ENCODE measurements at regions not wholly inside any gene's neighbourhood (a gene's known extent, or its start where the extent isn't known, plus 50 kb on each side); places are given as distances from the start of the nearest gene placed in this dataset.
"Not testable (repeated sequence)": the region's sequence is repeated elsewhere in the genome, so short reads cannot be mapped to it uniquely, and the experiment has no call there.

DNA sequence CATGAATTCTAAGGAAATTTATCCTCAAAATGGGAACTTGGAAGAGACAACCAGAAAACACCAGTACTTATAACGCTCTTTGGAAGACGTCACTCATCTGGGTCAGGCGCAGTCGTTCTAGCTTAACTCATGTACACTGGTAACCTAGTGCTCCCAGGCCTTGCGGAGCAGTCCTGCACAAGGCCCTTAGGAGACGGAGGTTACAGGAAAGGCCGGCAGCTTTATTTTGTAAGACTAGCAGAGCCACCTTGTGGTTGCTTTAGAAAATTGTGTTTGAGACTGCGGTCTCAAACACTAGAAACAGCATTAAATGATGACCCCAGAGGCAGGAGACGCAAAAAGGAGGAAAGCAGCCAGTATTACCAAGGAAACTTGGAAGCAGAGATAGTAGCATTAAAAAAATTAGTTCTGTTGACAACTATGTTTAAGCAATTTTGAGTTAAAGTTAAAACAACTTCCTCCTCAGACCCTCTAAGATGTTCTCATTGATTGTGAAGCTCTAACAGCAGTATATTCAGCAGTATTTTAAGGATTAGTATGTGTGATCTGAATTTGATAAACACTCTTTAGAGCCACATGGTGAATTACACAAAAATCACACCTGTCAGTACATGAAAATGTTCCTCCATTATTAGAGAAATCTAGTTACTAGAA, 141.9 kb upstream of the C2CD4B start:
- intact Hi-C loops (cut with DNase I) = loop anchor here (10.0 kb wide), 1 partner anchor 432 kb away; no protein-coding TSS in a partner anchor

GRCh38 chr15:62307551-62307950, 142.5 kb upstream of the C2CD4B start:
- no peak for DNase-seq (ENCODE audit: low spot score)
- intact Hi-C loops (cut with DNase I) = loop anchor here (10.0 kb wide), 1 partner anchor 433 kb away; no protein-coding TSS in a partner anchor

More for the DNA sequence above, 141.9 kb upstream of the C2CD4B start:
- DNase-seq (ENCODE audit: low spot score) = no peak

- intact Hi-C loops (cut with DNase I) = no loop called here
- DNase-seq (ENCODE audit: low spot score) = no peak
These were observed 151.5 kb upstream of the C2CD4B start for GRCh38 chr15:62316413-62317060.

- no peak for DNase-seq (ENCODE audit: low spot score)
- intact Hi-C loops (cut with DNase I) = no loop called here
These were observed 155.2 kb upstream of the C2CD4B start for GRCh38 chr15:62320259-62320658.

GRCh38 chr15:62323353-62323890, 158.3 kb upstream of the C2CD4B start:
- no peak for DNase-seq (ENCODE audit: low spot score)
- intact Hi-C loops (cut with DNase I) = no loop called here

- intact Hi-C loops (cut with DNase I) = no loop called here
- no peak for DNase-seq (ENCODE audit: low spot score)
These were observed 159.3 kb upstream of the C2CD4B start for GRCh38 chr15:62324382-62324781.

DNA sequence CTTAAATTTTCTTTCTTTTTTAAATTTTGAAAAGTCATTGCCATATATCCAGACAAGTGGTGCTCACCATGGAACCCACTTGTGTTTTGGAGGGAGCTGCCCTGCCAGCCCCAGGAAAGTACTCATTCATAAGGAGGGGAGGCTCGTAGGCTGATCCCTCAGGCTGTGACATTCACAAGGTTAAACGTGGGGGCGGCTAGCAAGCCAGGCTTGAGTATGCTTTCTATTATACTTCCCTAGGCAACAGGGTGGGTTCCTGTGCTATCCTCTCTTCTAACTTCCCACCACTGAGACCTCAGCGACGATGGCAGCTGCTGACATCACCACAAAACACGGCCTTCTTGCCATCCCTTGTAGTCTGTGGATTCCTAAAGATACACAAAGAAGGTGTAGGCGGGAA, 160.5 kb upstream of the C2CD4B start:
- intact Hi-C loops (cut with DNase I) = no loop called here
- no peak for DNase-seq (ENCODE audit: low spot score)

DNA sequence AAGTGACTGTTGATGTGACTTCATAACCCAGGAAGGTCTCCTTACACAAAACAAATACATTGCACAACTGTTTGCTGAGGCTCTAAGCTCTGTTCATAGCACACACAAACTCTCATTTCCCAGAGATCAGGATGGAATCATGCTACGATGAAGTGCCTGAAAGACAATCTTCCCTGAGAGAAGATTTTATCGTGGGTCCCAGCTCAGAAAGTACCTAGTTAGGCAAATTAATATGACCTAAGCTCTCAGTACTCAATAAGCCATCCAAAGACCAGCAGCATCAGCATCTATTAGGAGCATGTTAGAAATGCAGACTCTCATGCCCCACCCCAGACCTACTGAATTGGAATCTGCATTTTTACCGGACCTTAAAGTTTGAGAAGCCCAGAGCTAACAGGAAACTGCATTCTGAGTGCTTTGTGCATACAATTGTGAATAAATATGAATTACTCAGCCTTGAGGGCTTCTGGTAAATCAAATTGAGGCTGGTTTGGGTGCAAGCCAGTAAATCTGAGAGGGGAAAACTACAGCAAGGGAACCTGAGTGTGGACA, 161.5 kb upstream of the C2CD4B start:
- DNase-seq (ENCODE audit: low spot score) = no peak
- intact Hi-C loops (cut with DNase I) = no loop called here

- no peak for DNase-seq (ENCODE audit: low spot score)
- intact Hi-C loops (cut with DNase I) = no loop called here
These were observed 162.3 kb upstream of the C2CD4B start for GRCh38 chr15:62327406-62327805.

- intact Hi-C loops (cut with DNase I); DNase-seq (ENCODE audit: low spot score): not testable (repeated sequence)
These were observed 167.4 kb upstream of the C2CD4B start for GRCh38 chr15:62332472-62332871.

DNA sequence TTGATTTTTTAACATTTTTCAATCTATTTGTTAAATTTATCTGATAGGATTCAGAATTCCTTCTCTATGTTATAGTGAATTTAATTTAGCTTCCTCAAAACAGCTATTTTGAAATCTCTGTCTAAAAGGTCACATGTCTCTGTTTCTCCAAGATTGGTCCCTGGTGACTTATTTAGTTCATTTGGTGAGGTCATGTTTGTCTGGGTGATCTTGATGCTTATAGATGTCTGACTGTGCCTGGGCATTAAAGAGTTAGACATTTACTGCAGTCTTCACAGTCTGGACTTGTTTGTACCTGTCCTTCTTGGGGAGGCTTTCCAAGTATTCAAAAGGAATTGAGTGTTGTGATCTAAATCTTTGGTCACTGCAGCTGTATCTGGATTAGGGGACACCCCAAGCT, 169.5 kb upstream of the C2CD4B start:
- intact Hi-C loops (cut with DNase I) = no loop called here
- DNase-seq (ENCODE audit: low spot score) = no peak

GRCh38 chr15:62337934-62338333, 172.8 kb upstream of the C2CD4B start:
- intact Hi-C loops (cut with DNase I) = no loop called here
- no peak for DNase-seq (ENCODE audit: low spot score)

GRCh38 chr15:62338497-62338896, 173.4 kb upstream of the C2CD4B start:
- DNase-seq (ENCODE audit: low spot score) = no peak
- intact Hi-C loops (cut with DNase I) = no loop called here

- no peak for DNase-seq (ENCODE audit: low spot score)
- intact Hi-C loops (cut with DNase I) = no loop called here
These were observed 177.9 kb upstream of the C2CD4B start for GRCh38 chr15:62342959-62343358.

GRCh38 chr15:62343397-62343796, 178.3 kb upstream of the C2CD4B start:
- intact Hi-C loops (cut with DNase I) = no loop called here

DNA sequence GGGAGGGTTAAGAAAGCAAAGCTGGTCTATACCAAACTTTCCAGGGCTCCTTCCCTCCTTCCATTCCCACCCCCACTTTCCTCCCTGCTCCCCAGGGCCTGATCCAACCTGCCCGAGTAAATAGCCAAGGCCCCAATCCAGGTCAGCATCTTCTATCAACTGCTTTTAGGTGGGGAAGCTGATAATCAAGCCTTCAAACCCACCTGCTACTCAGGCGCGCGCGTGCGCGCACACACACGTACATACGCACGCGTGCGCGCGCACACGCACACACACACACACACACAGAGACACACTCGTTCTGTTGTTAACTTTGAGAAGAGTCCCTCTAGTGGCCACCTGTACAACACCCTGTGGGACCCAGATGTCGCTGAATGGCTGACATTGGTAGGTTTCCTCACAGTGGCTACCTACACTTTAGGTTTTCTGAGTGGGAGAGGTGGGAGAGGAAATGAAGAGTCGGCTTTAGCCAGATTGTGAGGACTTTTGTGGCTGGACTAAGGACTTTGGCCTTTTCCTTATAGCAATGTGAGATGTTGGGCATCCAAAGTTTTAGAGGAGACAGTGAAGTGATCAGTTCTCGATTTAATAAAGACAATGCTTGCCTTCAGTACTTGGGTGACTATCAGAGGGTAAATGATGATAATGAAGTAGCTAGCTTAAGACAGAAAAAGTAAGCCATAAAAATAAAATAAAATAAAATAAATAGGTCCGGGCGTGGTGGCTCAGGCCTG, 179.9 kb upstream of the C2CD4B start:
- no peak for DNase-seq (ENCODE audit: low spot score)
- intact Hi-C loops (cut with DNase I) = no loop called here

More at GRCh38 chr15:62343397-62343796, 178.3 kb upstream of the C2CD4B start:
- no peak for DNase-seq (ENCODE audit: low spot score)

DNA sequence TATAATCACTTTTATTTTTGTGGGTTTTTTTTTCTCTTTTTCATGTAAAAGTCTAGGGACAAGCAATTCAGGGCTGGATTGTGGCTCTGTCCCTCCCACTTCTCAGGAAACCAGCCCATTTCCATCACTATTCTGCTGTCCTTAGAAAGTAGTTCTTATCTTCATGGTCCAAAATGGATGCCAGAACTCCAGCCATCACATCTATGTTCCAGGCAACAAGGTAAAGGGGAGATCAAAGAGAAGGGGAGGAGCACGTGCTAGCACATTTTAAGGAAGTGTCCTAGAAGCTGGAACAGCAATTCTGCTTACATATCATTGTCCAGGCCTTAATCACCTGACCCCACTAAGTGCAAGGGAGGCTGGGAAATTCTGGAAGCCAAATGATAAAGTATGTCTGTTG, 181.1 kb upstream of the C2CD4B start:
- DNase-seq (ENCODE audit: low spot score) = no peak
- intact Hi-C loops (cut with DNase I) = no loop called here

GRCh38 chr15:62348118-62348517, 183.0 kb upstream of the C2CD4B start:
- no peak for DNase-seq (ENCODE audit: low spot score)
- intact Hi-C loops (cut with DNase I) = no loop called here

GRCh38 chr15:62348623-62349022, 183.5 kb upstream of the C2CD4B start:
- intact Hi-C loops (cut with DNase I) = no loop called here
- no peak for DNase-seq (ENCODE audit: low spot score)

DNA sequence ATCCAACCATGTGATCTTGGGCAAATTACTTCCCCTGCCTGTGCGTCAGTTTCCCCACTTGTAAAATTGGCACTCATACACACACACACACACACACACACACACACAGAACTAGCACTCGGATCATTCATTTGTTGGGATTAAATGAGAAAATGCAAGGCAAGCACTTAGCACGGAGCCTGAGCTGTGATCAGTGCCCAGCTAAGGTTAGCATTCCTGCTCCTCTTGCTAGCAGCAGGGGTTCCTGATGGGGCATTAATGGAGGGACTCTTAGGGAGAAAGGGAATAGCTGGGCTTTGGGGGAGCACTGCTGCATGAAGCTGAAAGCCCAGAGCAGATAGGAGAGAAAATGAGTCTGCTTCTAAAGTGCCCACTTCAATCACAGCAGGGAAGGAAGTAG, 187.7 kb upstream of the C2CD4B start:
- intact Hi-C loops (cut with DNase I) = no loop called here
- DNase-seq (ENCODE audit: low spot score) = no peak
